Osteoblast (primary cell): ENCODE measurements at regions not wholly inside any gene's neighbourhood (a gene's known extent, or its start where the extent isn't known, plus 50 kb on each side); places are given as distances from the start of the nearest gene placed in this dataset.

ENCODE experiments used
- DNase-seq: peaks from one replicate; pipeline ENCODE4 v3.0.0; 2011; ENCODE audit warnings: low spot score, mixed read lengths; ENCODE audit not compliant: insufficient read length; ENCODE audit errors: missing footprints
- H2AFZ ChIP-seq: 2 replicates; pipeline ENCODE4 v1.6.0; 2011; ENCODE audit warnings: mild to moderate bottlenecking, low read length
- H3K27ac ChIP-seq: 2 replicates; pipeline ENCODE4 v1.5.1; 2011; ENCODE audit warnings: mild to moderate bottlenecking, low read depth, low read length, moderate library complexity
- H3K27me3 ChIP-seq: 2 replicates; pipeline ENCODE4 v1.6.0; 2012; ENCODE audit warnings: mild to moderate bottlenecking, control low read depth, inconsistent platforms, low read length, moderate library complexity; ENCODE audit not compliant: insufficient read depth
- H3K36me3 ChIP-seq: 2 replicates; pipeline ENCODE4 v1.5.1; 2011; ENCODE audit warnings: mild to moderate bottlenecking, low read length, control low read depth, moderate library complexity; ENCODE audit not compliant: insufficient read depth
- H3K4me1 ChIP-seq: 2 replicates; pipeline ENCODE4 v1.5.1; 2011; ENCODE audit warnings: mild to moderate bottlenecking, low read length, control low read depth, moderate library complexity; ENCODE audit not compliant: insufficient read depth
- H3K4me2 ChIP-seq: 2 replicates; pipeline ENCODE4 v1.6.0; 2011; ENCODE audit warnings: mild to moderate bottlenecking, low read length; ENCODE audit not compliant: insufficient read depth
- H3K4me3 ChIP-seq: fragments of 200-600 bp; sonication (generic); 3 replicates; pipeline ENCODE4 v1.5.1; 2012; ENCODE audit warnings: mild to moderate bottlenecking, low read length, inconsistent platforms; ENCODE audit not compliant: insufficient read depth
- H3K79me2 ChIP-seq: 2 replicates; pipeline ENCODE4 v1.6.0; 2012; ENCODE audit warnings: mild to moderate bottlenecking, low read length, control low read depth, inconsistent platforms; ENCODE audit not compliant: insufficient read depth
- H3K9me3 ChIP-seq: 2 replicates; pipeline ENCODE4 v1.5.1; 2011; ENCODE audit warnings: low read depth, low read length, control low read depth
- H4K20me1 ChIP-seq: 2 replicates; pipeline ENCODE4 v1.6.0; 2012; ENCODE audit warnings: mild to moderate bottlenecking, low read length, control low read depth; ENCODE audit not compliant: insufficient read depth
- CTCF ChIP-seq: IDR thresholded peaks from 2 replicates; pipeline ENCODE4 v1.5.1; 2011; ENCODE audit warnings: mild to moderate bottlenecking, low read depth, low read length, moderate library complexity; ENCODE audit errors: extremely low read depth

- H3K9me3 ChIP-seq = no peaks in the 10 kb centered on the region
- H3K4me2 ChIP-seq = no peak overlapping the region
- H4K20me1 ChIP-seq = no peaks in the 10 kb centered on the region
- no peaks in the 10 kb centered on the region for H3K79me2 ChIP-seq
- no peaks in the 10 kb centered on the region for H3K4me1 ChIP-seq
- DNase-seq = no peak
- no peak overlapping the region for H2AFZ ChIP-seq
- no peak overlapping the region for H3K4me3 ChIP-seq
- no peak for TF ChIP-seq CTCF
- no peaks in the 10 kb centered on the region for H3K27me3 ChIP-seq
- H3K36me3 ChIP-seq = no peaks in the 10 kb centered on the region
- no peak overlapping the region for H3K27ac ChIP-seq
These were observed 139.1 kb downstream of the SOX9 start for GRCh38 chr17:72259922-72260321.

GRCh38 chr17:72262766-72263165 is 141.9 kb downstream of the SOX9 start:
- no peaks in the 10 kb centered on the region for H3K4me1 ChIP-seq
- no peak overlapping the region for H3K4me2 ChIP-seq
- H3K4me3 ChIP-seq = no peak overlapping the region
- H4K20me1 ChIP-seq = no peaks in the 10 kb centered on the region
- no peaks in the 10 kb centered on the region for H3K36me3 ChIP-seq
- no peak for TF ChIP-seq CTCF
- no peak overlapping the region for H2AFZ ChIP-seq
- no peaks in the 10 kb centered on the region for H3K79me2 ChIP-seq
- H3K9me3 ChIP-seq = no peaks in the 10 kb centered on the region
- peaks cover 11% of the 10 kb centered on the region for H3K27me3 ChIP-seq
- no peak for DNase-seq
- no peak overlapping the region for H3K27ac ChIP-seq

- H3K9me3 ChIP-seq = no peaks in the 10 kb centered on the region
- H3K27ac ChIP-seq = no peak overlapping the region
- no peak overlapping the region for H3K4me3 ChIP-seq
- H4K20me1 ChIP-seq = no peaks in the 10 kb centered on the region
- no peak for TF ChIP-seq CTCF
- H3K4me1 ChIP-seq = no peaks in the 10 kb centered on the region
- DNase-seq = no peak
- H3K27me3 ChIP-seq = peaks cover 11% of the 10 kb centered on the region
- H2AFZ ChIP-seq = no peak overlapping the region
- no peaks in the 10 kb centered on the region for H3K36me3 ChIP-seq
- no peaks in the 10 kb centered on the region for H3K79me2 ChIP-seq
- no peak overlapping the region for H3K4me2 ChIP-seq
These were observed 144.0 kb downstream of the SOX9 start for GRCh38 chr17:72264682-72265405.

- no peak for DNase-seq
- H3K27me3 ChIP-seq = peaks cover 11% of the 10 kb centered on the region
These were observed 145.4 kb downstream of the SOX9 start for GRCh38 chr17:72266112-72266775.

More at GRCh38 chr17:72266112-72266775, 145.4 kb downstream of the SOX9 start:
- TF ChIP-seq CTCF = no peak
- H3K4me1 ChIP-seq = no peaks in the 10 kb centered on the region
- no peak overlapping the region for H3K4me2 ChIP-seq
- H2AFZ ChIP-seq = no peak overlapping the region
- H3K27ac ChIP-seq = no peak overlapping the region
- H3K36me3 ChIP-seq = no peaks in the 10 kb centered on the region
- no peaks in the 10 kb centered on the region for H4K20me1 ChIP-seq
- no peak overlapping the region for H3K4me3 ChIP-seq
- no peaks in the 10 kb centered on the region for H3K79me2 ChIP-seq
- H3K9me3 ChIP-seq = no peaks in the 10 kb centered on the region
